Anterior cingulate cortex (tissue), 58 donors: ENCODE measurements at regions not wholly inside any gene's neighbourhood (a gene's known extent, or its start where the extent isn't known, plus 50 kb on each side); places are given as distances from the start of the nearest gene placed in this dataset.

ENCODE experiments used
- DNase-seq, 58 donors: peaks; one replicate each; lab custom pipeline; 2025; lab: John Stamatoyannopoulos, UW

DNA sequence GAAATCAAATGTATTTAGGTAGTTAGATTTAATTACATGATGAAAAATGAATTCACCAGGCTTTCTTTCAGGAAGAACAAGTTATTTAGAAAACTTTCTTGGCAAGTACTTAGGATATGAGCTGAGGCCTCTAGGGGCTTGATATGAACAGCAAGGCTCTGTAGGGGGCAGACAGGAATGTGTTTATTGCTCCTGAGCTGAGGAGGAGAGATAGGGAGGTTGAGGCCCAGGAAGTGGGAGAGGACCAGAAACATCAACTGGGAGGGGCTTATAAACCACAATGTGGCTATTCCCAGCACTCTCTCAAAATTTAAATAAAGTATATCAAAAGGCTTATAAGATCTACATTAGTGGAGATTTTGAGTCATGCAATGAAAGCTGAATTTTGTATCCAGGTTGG, 154.0 kb upstream of the MAF start:
- no peak for DNase-seq

DNA sequence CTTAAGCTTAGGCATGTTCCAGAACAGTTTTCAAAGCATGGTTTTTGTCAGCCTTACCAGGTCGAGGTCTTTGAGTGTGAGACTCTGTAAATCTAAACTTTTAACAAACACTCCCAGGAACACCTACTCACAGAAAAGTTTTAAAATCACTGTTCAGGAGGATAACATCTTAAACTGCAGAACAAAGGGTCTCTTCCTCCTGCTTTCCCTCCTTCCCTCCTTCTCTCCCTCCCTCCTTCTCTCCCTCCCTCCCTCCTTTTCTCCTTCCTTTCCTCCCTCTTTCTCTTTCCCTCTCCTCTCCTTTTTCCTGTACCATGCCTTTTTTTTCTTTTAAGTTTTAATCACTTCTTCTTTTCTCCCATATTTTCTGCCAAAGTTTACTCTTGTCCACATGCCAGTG, 153.5 kb upstream of the MAF start:
- DNase-seq: no peak

DNA sequence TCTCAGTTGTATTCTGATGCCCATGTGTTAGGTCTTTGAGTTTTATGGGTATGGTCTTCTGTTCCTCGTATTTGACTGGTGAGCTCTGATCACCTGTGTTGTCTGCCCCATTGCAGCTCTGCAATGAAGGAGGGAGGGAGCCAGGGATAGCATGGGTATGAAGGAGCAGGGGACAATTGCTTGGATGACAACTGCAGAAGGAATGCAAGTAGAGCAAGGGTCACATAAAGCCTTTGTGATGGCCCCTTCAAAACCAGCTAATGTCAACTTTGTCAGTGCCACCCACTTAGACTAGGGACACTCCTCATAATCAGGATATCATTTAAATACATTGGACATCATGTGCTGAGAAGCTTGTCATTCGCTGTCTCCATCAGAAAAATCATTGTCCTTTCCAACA, 152.7 kb upstream of the MAF start:
- no peak for DNase-seq

DNA sequence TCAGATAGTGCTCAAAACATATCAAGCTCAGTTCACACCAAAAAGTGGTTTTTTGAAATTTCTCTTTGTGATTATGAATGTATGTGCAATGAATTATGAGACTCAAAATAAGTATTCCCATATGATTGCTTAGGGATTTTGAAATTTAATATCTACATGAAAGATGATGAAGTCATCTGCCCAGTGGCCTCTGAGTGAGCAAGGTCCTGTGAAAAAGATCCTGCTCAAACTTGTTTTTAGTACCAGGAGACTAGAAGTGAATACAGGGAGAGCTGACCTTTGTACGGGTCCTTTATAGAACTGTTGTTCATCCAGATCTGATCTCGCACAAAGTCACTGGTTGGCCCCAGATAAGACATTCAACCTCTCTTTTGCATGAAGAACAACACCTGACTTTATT, 151.9 kb upstream of the MAF start:
- DNase-seq: no peak

DNA sequence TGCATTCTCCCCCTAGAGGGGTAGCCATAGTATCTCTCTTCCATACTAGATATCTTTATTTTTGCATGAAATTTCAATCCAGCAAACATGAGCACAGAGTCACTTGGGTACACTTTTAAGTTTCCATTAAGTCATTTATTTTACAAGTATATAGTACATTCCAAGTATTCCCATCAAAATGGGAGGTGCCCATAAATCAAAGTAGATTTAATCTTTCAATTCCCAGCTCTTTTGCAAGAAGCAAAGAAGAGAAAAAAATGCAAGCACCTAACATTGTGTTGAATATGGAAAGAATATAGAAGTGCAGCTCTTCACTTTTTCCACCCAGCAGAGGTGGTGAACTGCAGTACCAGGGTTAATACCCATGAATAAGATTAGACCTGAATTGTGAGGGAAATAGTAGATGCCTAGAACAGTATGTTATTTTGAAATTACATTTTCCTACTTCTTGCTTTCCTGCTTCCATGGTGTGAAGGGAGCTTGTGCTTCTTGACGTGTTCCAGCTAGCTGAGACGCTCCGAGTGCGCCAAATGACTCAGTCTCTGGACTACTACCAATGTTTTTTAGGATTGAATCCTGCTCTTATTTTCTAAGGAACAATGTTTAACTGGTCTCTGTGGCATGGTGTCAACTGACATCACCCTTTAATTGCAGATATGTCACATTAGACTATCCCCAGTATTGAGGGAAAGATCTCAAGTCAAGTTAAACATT, 151.1 kb upstream of the MAF start:
- peak in 24 of 58 donors; percentile 2 to 62 (median 24) for DNase-seq

DNA sequence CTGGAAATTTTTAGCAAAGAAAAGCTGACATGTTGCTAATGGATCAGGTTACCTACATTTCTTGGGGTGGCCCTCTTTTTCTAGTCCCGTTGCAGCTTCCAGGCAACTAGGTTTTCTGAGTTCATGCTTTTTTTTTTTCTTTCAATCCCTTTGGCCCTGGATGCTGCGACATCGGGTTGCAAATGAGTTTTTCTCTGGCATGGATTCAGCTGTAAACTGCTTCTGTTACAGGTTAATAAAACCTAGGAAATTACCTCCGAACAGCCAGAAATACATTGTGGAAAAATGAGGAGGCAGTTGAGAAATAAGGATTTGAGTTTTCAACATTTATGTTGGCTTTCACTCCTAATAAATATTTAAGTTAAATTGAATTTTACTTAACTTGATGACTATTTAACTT, 149.8 kb upstream of the MAF start:
- DNase-seq: no peak

DNA sequence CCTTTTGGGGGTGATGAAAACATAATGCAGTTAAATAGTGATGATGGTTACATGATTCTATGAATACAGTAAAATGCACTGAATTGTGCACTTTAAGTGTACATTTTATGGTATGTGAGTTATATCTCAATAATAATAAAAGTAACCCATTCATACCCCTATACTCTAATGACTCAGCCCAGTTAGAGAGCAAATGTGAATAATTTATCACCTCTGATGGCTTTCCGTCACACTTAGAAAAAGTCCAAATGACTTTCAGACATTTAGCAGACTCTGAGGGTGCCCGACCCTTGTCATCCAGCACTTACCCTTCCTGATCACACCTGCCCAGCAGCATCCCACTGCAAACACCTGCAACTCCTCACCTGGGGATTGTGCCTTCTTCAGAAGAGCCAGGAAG, 148.1 kb upstream of the MAF start:
- DNase-seq: no peak

DNA sequence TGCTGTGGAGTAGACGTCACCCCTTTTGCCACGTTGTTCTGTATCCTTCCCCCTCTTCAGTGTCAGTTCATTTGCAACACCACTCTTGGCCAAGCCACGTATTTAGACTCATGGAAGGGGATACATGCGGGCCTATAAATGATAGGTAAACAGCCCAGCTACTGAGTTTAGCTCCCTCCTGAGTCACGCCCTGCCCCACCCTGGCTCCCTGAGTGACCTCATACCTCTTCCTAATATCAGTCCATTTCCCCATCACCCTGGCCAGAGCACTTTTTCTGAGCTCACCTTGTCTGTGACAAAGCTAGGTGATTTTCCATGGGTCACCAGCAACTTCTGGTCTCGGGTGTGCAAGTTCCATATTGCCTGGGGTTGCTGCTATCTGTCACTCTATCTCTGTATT, 147.2 kb upstream of the MAF start:
- no peak for DNase-seq

DNA sequence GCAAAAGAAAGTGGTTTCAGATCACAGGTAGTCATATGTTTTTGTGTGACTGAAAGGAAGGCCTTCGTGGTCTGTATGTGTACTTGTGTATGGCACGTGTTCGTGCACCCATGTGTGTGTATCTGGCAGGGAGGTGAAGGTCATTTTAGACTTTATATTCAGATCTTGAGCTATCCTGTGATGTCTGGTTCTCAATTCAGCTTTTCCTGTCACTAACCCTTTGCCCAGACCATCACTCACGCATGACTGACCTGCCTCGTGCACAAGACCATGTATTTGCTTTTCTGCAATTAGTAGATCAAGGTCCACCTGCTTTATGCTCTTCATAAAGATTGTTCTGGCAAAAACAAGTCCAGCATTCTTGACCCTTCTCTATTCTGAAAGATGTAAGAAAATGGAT, 139.7 kb upstream of the MAF start:
- DNase-seq: no peak

DNA sequence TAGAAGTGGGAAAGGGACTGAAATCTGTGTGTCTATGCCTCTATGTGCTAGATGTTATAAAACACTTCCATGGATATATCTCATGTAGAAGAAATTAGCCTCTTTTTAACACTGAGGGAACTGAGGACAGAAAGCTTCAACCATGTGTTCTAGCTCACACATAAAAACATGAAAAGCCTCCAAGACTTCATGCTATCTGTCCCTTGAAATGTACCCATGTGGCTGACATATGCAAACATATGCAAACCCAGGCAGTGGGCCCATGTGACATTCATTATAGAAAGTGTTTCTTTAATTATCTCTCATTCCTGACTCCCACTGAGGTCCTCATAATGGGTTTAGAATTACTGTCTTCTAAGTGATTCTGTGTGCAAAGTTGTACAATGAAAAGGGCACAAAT, 134.7 kb upstream of the MAF start:
- DNase-seq: no peak

DNA sequence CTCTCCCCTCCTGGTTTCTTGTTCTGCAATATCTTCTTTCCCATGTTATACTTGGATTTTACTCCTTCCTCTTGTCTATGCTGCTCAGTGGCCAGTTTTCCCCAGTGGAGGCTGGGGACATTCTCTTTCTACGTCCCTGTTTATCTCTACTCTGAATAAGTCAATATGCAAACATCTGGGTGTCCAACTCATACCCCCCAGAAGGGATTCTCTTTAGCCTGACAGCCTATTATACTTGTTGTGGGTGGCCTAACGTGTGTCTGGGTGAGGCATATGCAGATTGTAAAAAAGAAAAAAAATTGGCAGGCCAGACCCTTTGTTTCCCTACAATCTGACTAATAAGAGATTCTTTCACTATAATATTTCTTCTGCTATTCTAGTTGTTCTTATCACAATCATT, 134.2 kb upstream of the MAF start:
- DNase-seq: no peak

DNA sequence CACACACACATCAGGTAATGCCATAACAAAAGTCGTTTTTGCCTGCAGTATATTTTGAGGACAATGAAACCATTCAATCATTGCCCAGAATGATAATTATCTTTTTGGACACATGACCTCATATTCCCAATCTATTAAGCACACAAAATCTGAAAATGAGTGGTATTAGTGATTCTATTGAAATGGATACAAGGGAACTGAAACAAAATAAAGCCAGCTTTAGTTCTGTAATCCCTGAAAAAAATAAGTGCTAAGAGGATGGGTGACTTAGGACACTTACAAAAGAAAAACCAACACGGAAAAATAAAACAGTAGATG, 128.3 kb upstream of the MAF start:
- DNase-seq: no peak

DNA sequence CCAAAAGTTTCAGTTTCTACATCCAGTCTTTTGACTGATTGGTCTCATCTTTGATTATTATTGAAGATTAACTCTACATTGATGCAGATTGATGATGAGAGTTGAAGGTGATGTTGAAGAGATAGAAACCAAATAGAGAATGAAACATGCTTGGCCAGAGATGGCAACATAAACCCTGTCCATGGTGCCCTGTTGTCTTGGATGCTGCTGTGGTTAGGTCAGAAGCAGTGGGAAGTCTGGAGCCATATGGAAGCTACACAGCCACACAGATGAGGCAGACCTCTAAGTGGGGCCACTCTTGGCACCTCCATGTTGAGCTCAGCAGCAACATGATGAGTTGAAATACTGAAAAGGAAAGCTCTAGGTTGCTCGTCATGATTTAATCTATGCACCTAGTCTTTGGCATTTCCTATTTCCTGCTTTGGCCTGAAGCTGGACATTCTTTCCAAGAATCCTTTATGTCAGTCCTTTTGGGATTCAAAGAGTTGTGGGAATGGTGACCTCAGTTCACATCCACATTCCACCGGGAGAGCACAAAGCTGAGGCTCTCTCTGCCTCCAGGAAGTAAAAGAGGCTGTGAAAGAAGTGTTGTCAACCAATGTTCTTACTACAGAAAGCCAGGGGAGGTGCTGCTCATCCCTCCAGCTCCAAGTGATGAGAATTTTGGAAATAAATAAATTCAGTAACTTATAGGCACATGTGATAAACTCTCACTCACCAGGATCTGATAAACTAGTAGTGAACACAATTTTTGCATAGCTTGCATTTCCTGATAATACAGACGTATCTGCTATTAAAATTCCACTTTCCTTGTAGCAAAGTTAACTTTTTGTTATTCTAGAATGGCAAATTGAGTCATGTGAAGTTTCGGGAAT, 127.7 kb upstream of the MAF start:
- DNase-seq: no peak

DNA sequence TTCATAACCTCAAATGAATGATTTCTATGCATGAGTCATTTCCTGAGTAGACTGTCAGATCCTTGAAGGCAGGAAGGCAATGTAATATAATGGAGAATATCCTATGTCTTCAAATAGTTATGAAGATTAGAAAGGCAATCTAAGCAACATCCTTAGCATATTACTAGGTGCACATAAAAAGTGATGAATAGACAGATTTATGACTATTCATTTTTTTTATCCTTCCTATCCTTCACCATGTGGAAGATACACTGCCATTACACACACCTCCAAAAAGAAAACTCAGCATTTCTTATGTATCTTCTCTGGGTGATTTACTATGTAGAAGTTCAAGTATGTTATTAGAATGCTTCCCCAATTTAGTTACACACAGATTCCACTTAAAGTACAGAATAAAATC, 126.4 kb upstream of the MAF start:
- DNase-seq: no peak

DNA sequence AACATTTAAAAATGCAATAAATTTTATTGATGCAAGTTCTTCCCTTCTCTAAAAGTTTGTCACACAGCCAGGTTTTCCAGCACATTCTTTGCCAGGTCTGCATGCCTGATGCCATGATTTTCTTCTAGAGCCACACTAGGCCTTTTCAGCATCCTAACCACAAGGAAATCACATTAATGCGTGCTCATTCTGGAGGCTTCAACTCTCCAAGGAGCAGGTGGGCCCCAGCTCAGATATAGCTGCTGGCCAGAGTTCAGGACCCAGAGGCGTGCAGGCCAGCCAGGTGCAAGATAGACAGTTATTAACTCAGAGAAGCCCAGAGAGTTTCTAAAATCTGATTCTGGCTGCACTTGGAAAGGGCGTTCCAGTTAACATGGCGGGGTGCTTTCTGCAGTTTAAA, 124.5 kb upstream of the MAF start:
- no peak for DNase-seq

DNA sequence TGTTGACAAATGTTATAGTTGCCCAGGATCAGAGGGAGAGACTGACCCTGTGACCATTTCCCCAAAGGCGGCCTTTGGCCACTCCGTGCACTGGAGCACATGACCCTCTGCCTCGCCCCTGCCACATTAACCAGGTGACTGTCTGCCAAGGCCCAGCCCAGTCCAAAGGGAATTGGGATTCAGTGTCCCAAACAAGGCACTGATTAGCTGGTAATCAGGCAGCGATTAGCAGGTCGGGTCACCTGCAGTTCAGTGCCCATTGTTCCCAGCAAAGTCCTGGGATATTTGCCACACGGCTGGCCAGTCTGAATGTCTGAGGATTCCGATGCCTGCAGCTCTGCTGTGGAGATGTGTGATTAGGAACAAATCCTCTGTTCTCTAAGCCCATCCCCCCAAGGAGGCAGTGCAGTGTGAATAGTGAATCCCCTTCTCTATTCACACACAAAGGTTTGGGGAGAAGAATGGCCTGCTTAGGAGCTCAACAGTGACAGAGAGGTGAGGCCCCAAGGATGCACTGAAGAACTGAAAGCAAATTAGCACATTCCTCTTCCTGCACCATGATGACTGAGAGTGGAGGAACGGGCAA, 123.1 kb upstream of the MAF start:
- no peak for DNase-seq

DNA sequence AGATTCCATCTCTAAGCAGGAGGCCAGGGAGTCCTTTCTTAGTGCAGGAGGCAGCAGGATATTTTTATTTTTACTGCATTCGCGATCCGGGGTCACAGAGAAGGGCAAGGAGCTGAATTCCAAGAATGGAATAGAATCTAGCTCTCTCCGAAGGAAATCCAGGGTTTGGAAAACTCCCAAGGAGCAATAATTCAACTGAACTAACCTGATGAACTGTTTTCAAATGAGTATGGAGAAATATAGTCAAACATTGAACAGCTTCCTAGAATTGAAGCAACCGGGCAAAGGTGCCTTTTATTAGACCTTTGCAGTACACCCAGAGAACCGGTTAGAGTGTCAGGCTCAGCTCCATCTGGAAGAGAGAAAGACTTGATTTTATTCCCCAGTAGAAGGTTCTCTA, 120.7 kb upstream of the MAF start:
- no peak for DNase-seq

DNA sequence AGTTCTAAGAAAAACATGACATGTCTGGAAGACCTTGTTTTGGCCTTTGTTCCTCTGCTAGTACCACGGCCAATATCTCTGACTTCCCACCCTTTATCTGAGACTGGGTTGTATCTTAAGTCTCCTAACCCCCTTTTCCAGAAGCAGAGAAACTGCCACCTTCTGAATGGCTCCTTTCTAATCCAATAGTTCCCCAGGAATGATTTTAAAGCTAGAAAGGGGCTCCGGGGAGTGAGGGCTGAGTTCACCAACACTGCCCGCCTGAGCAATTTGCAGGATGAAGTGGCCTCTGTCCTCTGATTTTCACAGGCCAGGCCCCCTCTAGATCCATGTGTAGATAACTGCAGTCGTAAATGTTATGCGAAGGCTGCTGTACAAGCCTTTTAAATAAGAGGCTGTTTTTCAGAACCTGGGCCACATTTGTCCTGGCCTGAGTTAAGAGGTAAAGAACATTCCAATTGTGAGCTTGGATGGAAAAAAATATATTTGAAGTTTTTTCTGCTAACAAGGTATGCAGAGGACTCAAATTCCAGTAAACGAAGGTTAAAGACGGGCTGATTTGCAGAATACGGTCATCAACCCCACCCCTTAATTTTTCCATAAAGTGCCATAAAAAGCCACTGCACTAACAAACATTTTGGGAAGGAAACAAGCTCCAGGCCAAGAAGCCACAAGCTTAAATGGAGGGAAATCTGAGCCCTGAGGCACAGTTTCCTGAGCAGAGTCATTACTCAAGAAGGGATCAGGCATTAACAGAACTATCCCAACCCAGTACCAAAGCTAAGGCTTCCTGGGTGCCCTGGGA, 117.0 kb upstream of the MAF start:
- no peak for DNase-seq

DNA sequence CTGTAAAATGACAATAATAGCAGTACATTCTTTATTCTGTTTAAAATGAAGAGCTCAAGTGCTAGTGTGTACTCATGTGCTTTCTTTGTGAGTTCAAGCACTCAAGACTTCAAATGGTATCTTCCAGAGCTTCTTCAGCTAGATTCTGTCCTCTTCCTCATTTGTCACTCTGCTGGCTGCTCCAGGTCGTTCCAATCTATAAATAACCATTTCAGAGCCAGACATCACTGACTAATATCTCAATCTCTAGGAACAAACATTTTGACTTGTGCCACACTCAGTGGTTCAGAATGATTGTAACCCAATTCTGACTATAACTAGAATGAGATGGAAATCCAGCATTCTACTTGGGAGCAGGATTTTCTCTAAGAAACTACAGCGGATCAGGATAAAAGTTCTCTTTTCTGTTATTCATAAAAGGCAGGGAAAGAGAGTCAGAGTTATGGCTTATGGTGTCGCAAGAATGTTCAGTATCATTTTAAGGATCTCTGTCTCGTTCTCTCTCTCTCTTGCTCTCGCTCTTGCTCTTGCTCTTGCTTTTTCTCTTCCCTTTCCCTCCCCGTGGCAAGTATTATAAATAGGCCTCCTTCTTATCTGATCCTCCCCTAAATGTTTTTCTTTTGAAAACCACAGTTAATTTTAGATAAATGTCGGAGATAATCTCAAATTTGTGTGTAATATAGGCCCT, 116.3 kb upstream of the MAF start:
- DNase-seq: no peak

DNA sequence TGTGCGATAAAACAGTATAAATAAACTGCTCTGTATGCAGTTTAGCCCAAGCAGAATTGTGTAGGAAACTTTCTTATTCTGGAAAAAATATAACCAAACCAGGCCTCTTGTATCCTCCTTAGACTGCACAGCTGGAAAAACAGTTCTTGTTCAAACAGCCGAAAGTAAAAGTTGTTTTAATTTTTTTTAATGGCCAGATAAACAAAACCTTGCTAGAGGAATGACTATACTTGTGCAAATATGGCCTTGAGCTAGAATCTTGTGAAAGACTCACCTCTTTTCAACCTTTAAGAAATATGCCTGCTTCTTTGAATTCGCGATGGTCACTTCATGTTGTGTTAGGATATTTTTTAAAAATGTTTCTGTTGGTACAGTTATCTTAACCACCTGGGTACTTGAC, 114.5 kb upstream of the MAF start:
- no peak for DNase-seq

DNA sequence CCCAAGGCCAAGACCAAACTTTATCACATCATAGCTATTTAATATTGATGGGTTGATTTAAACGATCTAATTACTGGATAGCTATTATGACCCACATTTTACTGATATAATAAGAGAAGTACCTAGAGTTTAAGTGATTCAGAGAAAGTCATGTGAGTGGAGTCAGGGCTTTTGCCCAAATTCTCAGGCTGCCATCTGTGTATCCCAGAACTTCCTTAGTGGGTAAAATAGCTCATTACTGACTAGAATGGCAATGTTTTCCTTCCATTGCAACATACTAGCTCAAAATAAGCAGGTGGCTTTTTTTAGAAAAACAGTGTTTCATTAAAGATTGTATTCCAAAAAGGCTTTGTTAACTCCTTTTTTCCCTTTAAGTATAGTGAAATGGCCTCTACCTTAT, 113.9 kb upstream of the MAF start:
- peak in 2 of 58 donors; percentile 1 to 5 for DNase-seq
